ENCODE measurements at regions not wholly inside any gene's neighbourhood (a gene's known extent, or its start where the extent isn't known, plus 50 kb on each side); places are given as distances from the start of the nearest gene placed in this dataset.

GRCh38 chr15:98439523-98439942 is 208.8 kb upstream of the IGF1R start:
- TF ChIP-seq CTCF (IDR thresholded peaks at IDR 0.05; ENCODE audit: low read depth, low read length, poor library complexity, severe bottlenecking) (no peak), EZH2phosphoT487 (IDR thresholded peaks at IDR 0.05; ENCODE audit: borderline replicate concordance, low read length) (no peak)

All from DOHH2 (cell line).